Putamen (tissue), 1 donor: ENCODE measurements at regions not wholly inside any gene's neighbourhood (a gene's known extent, or its start where the extent isn't known, plus 50 kb on each side); places are given as distances from the start of the nearest gene placed in this dataset.

Experiments used
- DNase-seq: peaks from one replicate; pipeline ENCODE4 v3.0.0-alpha.2; 2016; ENCODE audit warnings: low spot score

DNA sequence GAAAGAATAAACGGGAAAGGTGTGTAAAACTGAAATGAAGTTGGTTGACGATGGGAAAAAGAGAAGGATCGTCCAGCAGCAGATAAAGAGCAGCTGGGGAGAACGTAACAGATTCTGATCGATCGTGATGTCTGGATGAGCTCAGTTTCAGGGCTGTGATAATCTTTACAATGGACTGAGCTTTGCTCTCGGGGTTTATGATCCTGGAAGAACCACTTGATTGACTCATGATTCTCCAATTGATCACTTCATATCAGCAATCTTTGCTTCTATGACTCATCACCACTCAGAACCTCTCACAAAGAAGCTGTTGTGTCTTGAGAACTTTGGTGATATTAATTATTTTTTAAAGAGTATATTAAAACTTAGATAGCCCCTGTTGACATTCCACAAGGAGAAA lies 690.7 kb downstream of the TUSC7 start:
- DNase-seq, result no peak

- DNase-seq, result no peak
Observed at GRCh38 chr3:117404141-117404540, 694.6 kb downstream of the TUSC7 start.

GRCh38 chr3:117404730-117405129 lies 695.2 kb downstream of the TUSC7 start:
- no peak for DNase-seq

- DNase-seq, result no peak
Observed at GRCh38 chr3:117405359-117405758, 695.8 kb downstream of the TUSC7 start.

DNA sequence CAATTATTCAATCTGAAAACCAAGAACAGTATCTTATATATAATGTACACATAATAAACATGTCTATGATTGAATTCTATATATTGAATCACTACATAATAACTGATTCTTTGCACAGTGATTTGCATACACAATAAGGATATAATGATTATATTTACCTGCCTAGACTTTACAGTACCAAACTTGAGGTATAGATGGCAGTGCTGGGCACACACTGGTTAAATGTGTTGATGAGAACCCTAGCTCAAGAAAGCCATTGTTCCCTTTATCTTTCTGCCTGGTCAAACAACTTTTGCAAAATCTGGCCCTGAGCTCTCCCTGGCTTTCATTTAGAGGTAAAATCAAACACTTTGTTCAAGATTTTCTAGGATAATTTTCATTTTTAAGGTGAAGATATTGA lies 697.7 kb downstream of the TUSC7 start:
- DNase-seq, result no peak

GRCh38 chr3:117408811-117409210 lies 699.2 kb downstream of the TUSC7 start:
- DNase-seq, result no peak

GRCh38 chr3:117409256-117409655 lies 699.7 kb downstream of the TUSC7 start:
- DNase-seq, result no peak

DNA sequence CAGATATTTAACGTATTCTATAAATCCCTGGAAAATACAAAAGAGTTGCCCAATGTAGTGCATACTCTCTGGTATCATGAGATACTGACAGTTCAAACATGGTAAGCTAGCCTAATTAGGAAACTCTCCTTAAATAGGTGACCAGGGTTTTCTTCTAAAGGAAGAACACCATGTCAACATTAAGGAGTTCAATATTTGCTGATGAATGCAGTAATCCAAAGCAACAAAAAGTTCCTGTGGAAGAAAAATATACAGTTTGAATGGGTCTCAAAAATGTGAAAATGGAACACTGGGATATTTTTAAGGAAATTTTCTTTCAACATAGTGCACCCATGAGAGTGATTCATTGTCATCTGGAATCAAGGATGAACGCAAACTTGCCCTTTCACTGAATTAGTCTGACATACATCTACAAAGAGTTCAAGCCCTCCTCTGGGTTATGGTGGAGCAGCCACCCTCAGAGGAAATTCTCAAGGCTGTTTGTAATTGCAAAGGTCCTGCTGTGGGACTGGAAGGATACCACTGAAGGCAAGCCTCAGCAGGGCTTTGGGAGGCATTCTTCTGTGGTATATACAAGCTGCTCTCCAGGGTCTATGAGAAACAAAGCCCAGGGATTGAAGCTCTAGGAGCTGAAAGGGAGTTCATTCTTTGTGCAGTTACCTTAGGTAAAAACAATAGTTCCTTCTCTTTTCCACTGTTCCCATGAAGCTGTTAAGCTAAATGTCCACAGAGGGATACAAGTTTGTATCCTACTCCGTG lies 700.3 kb downstream of the TUSC7 start:
- no peak for DNase-seq

DNA sequence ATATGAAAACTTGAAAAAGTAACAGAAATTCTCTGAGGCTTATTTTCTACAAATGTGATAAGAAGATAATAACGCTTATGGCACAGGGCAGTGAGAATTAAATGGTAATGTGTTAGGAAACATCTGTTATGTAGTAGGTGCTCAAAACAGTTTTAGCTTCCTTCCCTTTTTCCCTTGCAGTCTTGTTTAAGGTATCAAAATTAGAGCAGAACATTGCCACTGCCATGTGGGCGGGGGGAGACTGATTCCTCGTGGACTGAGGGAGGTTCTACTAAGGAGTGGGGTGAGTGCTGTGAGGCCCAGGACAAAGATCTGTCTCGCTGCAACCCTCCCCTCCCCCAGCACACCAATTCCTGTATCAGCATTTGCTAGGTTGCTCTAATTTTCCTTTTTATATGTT lies 702.4 kb downstream of the TUSC7 start:
- DNase-seq, result no peak

DNA sequence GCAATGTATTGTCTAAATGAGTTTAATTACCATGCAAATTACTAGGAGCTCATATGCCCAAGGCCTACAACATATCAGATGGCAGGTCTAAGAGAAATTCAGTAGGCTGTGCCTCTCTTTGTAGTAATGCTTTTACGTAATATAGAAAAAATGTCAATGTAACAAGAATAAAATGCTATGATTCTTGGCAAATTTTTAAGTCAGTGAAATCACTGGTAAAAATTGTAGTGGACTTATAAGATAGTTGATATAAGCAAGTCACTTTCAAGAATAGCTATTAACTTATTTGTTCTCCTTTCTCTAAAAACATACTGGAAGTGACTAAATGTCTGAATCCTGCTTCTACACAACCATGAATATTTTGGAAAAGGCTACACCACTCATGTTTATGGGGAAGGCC lies 707.8 kb downstream of the TUSC7 start:
- DNase-seq, result no peak

DNA sequence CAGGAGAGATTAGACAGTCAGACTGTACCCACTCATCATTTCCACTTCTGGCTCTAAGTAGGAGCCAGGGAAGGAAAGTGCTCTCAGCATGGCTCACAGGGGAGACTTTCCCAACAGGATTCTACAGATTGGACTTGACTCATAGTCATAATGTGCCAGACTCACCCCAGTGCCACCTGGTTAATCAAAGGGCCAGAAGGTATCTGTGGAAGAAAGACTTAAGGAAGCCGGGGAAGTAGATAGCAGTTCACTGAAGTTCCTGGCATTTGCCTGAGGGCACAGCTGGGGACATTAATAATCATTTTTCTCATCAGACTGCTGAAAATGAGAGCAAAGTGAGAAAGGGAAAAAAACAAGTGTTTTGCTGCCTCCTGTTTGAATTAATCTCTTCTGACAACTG lies 717.5 kb downstream of the TUSC7 start:
- DNase-seq, result no peak

DNA sequence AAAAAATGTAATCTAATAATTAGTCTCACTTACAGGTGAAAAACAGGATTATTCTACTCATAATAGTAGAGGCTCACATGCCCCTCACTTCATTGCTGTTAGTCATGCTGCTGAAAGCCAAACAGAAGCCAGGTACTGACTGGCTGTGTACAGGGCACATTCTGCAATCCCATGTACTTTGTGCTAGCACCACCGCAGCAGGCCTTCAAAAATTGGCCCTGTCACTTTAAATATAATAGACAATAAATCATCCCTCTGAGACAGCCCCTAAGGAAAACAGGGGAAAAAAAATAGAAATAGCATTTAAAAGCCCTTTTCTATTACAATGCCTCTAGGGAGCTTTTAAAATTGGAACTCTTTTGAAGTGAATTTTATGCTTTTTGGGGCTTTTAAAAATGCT lies 723.8 kb downstream of the TUSC7 start:
- no peak for DNase-seq

GRCh38 chr3:117434661-117435412 lies 725.3 kb downstream of the TUSC7 start:
- DNase-seq, result no peak

GRCh38 chr3:117435506-117435905 lies 725.9 kb downstream of the TUSC7 start:
- DNase-seq, result no peak

DNA sequence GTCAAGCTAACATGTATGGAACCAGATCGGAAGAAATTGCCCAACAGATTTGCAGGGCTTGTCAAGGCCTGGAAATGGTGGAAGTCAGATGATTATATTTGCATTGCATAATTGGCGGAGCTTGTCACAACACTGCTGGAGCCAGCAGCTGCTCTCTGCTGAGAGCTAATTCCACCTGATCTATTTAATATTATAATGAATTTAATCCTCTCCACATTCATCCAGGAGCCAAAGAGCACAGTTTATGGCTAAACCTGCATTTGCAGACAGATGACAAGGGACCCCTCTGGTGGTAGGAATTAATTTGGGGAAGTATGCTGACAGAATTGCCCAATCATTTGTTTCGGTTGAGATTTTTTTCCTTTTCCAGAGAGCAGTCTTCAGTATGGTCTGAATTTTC lies 730.2 kb downstream of the TUSC7 start:
- no peak for DNase-seq

DNA sequence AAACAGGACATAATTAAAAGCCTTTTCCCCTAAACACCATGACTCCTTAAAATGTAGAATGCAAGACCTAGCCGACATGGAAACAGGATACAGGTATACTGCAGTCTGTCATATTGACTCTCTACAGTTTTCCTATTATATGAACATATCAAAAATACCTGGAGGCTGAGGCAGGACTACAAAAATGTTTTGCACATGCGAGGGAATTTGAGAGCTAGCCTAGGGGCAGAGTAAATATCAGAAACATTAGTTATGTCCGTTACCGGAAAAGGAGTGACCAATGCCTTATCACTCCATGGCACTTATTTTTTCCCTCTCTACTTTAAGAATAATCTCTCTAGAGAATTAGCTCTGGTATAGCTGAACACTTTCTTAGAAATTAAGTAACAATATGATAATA lies 732.3 kb downstream of the TUSC7 start:
- no peak for DNase-seq

DNA sequence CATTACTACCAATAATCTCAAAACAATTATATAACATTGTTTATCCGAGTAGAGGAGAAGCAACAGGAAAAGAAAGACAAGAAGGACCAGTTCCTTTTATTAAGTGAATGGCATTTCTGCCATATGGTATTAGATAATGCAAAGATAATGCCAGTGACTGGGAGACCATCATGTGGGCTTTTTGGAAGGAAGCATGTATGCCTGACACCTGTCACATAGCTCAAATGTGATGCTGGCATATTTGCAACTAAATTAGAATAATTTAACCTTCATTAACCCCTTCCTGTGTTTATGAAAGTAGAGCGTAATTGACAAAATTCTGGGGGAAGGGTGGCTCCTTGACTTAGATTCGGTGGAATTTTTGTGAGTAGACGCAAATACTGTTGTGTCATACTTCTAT lies 733.0 kb downstream of the TUSC7 start:
- DNase-seq, result no peak

DNA sequence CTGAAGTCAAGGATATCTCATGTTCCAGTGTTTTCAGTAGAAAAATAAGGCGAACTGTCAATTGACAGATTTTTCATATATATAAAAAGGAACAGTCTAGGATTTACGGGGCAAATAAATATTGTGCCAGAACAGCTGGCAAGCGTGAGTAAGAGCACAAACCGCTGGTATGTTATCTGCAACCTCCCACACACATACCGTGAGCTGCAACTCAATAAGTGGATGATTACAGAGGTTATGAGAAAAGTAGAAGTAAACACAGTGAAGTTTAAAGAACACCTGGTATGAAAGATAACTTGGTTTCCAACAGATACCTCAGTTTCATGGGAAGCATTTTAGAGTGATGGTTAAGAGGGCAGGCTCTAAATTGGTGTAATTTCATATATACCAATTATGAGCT lies 733.4 kb downstream of the TUSC7 start:
- DNase-seq, result no peak

DNA sequence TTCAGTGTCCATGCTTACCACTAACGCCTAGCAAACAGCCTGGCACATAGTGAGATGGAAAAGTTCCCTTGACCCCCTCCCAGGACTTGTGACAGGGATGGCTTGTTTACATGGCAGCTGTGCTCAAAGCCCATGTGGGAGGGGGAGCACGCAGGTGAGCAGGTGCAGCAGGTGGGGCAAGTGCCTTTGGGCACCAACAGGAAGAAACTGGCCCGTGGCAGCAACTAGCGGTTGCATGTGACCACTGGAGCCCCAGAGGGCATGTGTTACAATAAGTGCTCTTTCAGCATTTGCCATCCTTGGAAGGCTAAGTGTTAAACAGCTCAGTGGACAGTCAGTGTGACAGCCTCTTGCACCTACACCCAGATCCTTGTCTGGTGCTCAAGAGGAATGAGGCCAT lies 734.6 kb downstream of the TUSC7 start:
- DNase-seq, result no peak

DNA sequence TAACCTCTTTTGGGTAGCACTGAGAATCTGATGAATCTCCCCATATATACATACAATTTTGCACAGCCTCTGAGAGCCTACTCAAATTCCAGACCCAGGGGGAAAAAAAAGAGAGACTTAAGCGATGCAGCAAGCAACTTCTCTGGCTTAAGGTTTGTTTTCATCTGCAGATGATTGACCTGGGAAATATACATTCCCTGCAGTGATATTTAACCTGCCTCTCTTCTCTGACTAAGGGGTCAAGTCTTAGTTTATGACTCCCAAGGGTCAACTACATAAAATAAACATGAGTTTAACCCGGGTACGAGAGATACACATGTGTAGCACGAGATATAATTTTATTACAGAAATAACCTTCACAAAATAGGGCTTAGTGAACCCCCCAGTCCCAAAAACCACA lies 737.8 kb downstream of the TUSC7 start:
- DNase-seq, result no peak

DNA sequence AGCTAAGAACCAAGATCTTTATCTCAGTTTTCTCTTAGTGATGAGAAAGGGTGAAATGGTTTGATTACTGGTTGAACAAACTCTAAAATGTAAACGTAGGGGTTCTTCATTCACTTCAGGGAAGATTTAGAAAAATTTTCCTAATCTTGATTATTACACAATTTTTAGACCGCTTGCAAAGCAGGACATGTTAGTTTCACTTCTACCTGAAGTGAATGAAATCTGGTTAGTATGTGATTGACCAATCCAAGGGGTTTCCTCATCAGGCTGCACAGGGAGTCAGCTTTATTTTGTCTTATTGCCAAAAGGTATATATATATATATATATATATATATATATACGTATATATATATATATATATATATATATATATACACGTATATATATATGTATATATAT lies 740.4 kb downstream of the TUSC7 start:
- no peak for DNase-seq

DNA sequence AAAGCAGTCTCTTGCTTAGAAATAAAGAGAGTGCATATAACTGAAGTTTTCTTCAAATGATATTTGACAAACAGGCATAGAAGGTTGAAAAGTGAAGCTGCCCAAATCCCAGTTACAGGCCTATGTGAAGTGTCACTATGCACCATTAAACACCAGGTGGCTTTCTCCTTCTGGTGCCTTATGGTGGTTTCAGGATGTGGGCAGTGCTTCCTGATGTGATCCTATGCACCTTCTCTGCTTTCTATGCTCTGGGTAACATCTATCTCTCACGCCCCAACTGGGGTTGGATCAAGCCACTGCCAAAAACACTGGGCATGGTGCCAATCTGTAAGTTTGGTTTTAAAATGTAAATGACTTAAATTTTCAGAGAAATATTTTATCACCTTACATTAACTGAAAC lies 744.7 kb downstream of the TUSC7 start:
- DNase-seq, result no peak

GRCh38 chr3:117454908-117455307 lies 745.3 kb downstream of the TUSC7 start:
- DNase-seq, result no peak

DNA sequence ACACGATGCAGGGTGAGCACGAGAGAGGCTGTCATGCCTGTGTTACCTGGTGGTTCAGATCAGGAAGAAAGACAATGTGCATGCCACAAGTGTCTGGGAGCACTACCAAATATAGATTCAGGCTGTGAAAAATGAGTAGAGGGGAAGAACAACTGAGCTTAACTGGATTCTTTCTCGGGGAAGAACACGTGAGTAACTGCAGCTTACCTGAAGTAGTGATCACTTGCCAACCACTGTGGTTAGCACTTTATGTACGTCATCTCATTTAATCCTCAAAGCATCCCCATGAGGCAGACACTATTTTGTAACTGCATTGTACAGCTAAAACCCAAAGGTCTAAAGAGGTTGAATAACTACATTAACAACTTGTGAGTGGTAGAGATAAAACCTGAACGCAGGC lies 746.2 kb downstream of the TUSC7 start:
- no peak for DNase-seq
